ENCODE measurements at regions not wholly inside any gene's neighbourhood (a gene's known extent, or its start where the extent isn't known, plus 50 kb on each side); places are given as distances from the start of the nearest gene placed in this dataset.
"Not testable (repeated sequence)": the region's sequence is repeated elsewhere in the genome, so short reads cannot be mapped to it uniquely, and the experiment has no call there.

DNA sequence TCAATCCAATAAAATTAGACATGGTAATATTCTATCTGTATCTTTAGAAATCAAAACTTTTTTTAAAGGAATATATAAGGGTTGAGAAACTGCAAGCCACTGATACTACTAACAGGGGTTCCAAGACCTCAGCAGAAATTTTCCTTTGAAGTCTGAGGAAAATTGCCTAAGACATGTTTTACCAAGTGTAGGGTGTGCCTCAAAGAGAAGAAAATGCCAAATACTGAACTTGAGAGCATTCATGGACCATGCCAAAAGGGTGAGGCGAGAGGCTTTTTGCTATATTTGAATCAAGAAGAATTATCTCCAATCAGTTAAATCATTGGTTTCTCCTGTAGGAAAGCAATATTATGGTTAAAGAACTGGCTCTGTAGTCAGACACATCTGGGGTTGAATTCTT is 207.9 kb upstream of the B3GALT2 start:
- no peak for DNase-seq (ENCODE audit: low spot score)

DNA sequence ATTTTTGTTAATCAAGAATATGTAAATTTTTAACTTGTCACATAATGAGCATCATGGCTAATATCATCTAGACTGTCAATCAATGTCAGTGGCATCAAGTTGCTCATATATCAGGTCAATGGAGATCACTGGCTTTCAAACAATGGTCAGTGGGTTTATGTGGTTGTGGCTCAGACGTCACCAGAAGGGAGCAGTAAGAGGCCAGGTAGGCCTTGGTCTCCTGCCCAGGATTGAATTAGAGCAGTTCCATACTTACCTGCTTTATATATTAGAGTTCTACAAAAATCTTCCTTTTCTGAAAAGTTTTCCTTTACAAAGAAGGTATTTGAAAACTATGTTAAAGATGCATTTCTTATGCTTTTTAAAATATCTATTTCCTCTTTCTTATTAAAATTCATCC is 206.3 kb upstream of the B3GALT2 start:
- no peak for DNase-seq (ENCODE audit: low spot score)

DNA sequence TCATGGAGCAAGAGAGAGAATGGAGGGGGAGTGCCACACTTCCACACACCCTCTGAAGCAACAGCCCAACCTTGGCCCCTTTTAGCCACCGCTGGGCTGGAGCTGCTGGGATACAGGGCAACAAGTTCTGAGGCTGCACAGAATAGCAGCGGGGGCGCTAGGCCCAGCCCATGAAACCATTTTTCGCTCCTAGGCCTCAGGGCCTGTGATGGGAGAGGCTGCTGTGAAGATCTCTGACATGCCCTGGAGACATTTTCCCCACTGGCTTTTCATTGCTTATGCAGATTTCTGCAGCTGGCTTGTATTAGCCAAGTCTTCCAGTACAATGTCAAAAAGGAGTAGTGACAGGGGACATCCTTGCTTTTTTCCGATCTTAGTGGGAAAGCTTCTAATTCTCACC is 202.3 kb upstream of the B3GALT2 start:
- no peak for DNase-seq (ENCODE audit: low spot score)

DNA sequence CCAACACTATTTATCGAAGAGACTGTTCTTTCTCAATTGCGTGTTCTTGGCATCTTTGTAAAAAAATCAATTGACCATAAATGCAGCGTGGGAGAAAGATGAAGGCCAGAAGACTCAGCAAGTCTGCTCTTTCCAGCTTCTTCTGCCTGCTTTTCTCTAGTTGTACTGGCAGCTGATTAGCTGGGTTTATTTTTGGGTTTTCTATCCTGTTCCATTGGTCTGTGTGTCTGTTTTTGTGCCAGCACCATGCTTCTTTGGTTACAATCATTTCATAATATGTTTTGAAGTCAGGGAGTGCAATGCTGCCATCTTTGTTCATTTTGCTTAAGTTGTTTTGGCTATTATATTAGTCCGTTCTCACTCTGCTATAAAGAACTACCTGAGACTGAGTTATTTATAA is 201.8 kb upstream of the B3GALT2 start:
- no peak for DNase-seq (ENCODE audit: low spot score)

DNA sequence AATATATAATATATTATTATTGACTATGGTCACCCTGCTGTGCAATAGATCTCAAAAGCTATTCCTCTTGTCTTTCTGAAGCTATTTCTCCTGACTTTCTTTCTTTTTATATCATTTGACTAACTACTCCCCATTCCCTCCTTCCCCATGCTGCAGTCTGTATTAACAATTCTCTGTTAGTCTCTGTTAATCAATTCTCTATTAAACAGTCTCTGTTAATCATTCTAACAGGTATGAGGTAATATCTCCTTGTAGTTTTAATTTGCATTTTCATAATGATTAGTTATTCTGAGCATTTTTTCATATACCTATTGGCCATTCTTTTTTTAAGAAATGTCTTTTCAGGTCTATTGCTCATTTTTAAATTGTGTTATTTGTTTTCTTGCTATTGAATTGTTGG is 201.0 kb upstream of the B3GALT2 start:
- no peak for DNase-seq (ENCODE audit: low spot score)

DNA sequence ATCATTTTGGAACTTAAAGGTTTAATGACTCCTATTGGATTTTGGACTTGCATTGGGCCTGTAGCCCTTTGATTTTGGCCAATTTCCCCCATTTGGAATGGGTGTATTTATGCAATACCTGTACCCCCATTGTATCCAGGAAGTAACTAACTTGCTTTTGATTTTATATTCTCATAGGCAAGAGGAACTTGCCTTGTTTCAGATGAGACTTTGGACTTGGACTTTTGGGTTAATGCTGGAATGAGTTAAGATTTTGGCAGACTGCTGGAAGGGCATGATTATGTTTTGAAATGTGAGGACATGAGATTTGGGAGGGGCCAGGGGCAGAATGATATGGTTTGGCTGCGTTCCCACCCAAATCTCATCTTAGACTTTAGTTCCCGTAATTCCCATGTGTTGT is 192.0 kb upstream of the B3GALT2 start:
- DNase-seq (ENCODE audit: low spot score): not testable (repeated sequence)

DNA sequence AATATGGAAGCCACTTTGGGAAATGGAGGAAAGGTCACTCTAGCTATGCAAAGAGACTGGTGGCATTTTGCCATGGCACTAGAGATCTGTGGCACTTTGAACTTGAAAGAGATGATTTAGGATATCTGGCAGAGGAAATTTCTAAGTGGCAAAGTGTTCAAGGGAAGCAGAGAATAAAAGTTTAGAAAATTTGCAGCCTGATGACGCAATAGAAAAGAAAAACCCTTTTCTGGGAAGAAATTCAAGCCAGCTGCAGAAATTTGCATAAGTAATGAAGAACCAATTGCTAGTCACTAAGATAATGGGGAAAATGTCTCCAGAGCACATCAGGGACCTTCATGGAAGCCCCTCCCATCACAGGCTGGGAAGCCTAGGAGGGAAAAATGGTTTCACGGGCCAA is 191.1 kb upstream of the B3GALT2 start:
- no peak for DNase-seq (ENCODE audit: low spot score)

DNA sequence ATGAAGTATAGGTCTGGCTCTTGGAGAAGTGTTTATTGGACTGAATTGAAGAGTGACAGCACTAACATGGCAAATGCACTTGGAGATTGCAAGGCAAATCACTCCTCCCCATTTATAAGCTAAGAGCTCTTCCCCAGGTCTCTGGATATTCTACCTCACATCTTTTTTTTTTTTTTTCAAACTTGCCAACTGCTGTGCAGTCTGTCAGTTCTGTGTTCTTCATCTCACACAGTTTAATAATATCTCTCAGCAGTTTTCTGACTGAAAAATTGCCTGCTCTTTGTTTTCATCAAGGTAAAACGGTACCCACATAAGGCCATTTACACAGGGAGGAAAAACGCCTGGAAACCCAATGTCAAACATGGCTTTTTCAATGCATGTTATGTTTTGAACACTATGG is 186.1 kb upstream of the B3GALT2 start:
- DNase-seq (ENCODE audit: low spot score): no peak

DNA sequence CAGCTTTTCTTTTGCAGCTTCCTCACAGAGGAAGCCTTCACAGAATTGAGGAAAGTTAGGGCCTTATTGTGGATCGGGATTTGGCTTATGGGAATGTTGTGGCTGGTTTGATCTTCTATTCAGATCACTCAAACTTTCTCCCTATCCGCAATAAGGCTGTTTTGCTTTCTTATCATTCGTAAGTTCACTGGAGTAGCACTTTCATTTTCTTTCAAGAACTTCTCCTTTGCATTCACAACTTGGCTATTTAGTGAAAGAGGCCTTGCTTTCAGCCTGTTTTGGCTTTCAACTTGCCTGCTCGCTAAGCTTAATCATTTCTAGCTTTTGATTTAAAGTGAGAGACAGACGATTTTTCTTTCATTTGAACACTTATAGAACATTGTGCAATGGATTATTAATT is 181.9 kb upstream of the B3GALT2 start:
- no peak for DNase-seq (ENCODE audit: low spot score)

DNA sequence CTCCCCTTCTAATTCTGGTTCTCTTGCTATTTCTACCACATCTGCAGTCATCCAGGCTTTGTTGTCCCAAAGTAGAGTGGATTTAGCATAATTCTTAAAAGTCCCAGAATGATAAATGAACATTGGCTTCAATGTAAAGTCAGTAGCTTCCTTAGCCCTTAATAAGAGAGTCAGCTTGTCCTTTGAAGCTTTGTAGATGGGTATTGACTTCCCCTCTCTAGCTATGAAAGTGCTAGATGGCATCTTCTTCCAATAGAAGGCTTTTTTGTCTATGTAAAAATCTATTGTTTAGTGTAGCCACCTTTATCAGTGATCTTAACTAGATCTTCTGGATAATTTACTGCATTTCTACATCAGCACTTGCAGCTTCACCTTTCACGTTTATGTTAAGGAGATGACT is 181.4 kb upstream of the B3GALT2 start:
- DNase-seq (ENCODE audit: low spot score): no peak

DNA sequence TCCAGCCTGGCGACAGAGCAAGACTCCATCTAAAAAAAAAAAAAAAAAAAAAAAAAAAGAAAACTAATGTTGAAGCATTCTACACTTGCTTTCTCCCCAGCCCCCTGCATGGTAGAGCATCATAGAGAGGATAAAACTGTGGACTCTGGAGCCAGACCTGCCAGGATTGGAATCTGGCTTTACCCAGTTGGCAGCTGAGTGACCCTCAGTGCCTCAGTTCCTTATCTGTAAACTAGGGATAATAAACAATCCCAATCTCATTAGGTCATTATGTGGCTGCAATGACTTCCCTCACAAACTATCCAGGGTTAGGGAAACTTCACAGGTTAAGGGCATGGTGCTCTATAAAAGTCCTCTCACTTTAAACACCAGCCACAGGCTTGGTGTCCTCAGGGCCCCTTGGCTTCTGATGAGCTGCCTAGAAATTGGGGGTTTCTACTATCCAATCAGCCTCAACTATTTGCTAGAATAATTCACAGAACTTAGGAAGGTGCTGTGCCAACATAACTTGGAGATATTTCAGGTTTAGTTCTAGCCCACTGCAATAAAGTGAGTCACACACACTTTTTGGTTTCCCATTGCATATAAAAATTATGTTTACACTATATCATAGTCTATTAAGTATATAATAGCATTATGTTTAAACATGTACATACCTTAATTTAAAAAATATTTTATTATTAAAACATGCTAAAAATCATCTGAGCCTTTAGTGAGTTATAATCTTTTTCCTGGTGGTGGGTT is 180.5 kb upstream of the B3GALT2 start:
- DNase-seq (ENCODE audit: low spot score): no peak

DNA sequence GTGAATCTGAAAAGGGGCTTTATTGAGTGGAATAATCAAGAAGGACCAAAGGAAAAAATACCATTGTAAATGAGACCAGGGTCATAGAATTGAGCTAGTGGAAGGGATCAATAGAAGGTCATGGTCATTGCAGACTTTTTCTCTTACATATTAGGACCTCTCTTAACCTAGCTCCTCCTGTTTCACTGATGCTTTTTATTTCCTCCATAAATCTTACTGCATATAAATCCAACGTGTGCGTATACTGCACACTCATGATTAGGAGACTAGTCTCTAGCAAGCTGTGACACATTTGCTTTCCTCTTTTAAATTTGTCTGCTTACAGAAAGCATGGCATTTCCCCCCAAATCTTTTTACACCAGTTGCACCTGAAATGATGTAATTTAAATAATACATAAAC is 179.6 kb upstream of the B3GALT2 start:
- DNase-seq (ENCODE audit: low spot score): no peak

DNA sequence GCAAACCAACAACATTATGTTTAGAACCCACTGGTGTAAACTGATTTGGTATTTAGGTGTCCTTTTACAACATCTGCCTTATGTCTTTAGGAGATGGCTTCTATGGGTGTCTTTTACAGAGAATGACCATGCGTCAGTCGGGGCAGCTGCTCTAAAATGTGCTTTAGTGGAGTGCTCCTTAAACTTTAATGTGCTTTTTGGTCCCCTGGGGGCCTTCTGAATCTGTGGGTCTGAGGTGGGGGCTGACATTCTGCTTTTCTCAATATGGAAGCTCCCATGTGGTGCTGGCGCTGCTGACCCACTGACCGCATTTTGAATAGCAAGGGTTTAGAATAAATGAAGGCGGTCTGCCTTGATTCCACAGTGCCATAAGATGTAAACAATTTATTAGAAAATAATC is 173.2 kb upstream of the B3GALT2 start:
- no peak for DNase-seq (ENCODE audit: low spot score)

DNA sequence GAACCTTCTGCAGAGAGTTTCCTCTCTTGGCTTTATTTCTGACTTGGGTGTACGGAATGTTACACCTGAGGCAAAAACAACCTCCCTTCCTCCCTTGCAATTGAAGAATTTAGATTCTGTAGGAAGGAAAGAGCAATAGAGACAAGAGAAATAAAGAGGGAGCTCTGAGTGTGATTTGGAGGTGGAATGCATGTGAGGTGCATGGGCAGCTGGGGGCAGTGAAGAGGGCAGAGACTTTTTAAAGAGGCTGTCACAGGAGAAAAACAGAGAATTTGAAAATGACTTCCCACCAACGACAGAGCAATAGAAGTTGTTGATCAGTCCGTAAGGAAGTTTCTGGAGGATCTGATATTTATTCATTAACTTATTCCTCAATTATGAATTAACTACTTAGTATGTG is 172.0 kb upstream of the B3GALT2 start:
- no peak for DNase-seq (ENCODE audit: low spot score)

DNA sequence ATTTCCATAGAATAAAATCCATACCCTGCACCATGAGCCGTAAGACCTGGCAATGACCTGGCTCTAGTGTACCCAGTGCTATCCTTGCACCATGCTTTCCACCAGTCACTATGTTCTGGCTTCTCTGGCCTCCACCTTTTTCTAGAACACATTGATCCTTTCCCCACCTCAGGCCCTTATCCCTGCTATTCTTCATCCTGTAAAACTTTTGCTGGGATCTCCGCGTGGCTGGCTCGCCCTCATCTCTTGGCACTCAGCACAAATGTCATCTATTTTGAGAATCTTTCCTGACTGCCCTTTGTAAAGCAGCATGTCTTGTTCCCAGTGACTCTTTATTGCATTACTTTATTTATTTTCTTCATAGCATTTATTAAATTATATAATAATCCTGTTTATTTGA is 169.8 kb upstream of the B3GALT2 start:
- DNase-seq (ENCODE audit: low spot score): no peak

DNA sequence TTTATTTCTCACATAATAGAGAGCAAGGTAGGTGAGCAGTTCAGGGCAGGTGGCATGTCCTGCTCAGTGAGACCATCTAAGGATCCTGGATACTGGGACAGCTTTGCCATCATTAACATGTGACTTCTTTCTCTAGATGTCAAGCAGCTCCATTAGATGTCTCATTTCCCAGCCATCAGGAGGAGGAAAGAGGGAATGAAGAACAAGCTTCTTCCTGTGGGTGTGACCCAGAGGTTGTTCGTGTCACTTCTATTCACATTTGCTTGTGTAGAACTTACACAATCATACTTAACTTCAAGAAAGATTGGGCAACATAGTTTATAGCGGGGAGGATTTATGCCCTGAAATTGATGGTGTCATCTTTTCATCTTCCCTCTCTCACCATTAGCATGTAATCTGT is 169.2 kb upstream of the B3GALT2 start:
- DNase-seq (ENCODE audit: low spot score): no peak

DNA sequence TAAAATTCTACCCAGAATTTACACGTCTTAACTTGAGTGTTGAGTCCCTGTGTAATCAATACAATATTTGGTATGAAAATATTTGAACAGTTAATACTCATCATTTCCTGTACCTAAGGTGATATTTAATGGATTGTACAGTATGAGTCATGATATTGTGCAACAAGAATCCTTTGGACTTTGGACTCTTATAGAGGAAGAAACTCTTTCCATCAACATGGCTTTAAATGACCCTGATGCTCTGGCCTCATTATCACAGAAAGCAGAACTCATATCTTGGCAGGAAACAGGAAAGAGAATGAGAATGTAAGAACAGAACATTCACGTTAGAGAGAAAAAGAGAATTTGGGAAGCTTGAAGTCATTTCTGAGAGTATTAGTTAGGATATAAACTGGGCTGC is 168.8 kb upstream of the B3GALT2 start:
- no peak for DNase-seq (ENCODE audit: low spot score)

DNA sequence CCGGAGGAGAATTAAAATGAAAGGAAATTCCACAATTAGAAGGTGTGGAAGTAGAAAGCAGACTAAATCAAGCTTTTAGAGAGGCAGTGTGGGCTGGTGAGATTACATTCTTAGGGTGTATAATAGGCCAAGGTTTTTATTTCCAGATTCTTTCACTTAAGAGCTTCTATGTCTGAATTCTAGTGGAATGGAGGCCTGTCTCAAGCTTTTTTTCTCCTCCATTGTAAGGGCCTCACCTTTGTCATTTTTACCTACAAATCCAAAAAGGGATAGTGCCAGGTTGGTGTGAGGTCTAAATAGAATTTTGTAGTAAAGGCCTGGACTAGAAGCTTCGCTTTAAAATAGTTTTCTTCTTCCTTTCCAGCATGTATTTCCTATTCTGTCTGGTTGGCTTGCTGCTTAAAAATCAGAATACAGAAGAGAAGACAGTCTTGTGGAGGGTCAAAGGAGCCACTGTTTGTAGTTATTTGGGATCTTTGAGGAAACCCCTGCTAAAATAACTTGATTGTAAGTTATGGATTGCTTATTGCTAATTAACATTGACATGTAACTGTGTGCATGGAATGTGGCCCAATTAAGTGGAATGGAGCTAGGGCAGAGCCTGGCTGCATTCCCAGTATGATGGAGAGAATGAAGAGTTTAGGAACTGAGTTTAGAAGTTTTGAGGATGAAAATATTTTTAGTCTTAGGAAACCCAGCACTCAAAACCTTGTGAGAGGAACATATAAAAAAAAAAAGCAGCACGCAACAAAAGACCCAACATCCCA is 162.5 kb upstream of the B3GALT2 start:
- DNase-seq (ENCODE audit: low spot score): no peak

DNA sequence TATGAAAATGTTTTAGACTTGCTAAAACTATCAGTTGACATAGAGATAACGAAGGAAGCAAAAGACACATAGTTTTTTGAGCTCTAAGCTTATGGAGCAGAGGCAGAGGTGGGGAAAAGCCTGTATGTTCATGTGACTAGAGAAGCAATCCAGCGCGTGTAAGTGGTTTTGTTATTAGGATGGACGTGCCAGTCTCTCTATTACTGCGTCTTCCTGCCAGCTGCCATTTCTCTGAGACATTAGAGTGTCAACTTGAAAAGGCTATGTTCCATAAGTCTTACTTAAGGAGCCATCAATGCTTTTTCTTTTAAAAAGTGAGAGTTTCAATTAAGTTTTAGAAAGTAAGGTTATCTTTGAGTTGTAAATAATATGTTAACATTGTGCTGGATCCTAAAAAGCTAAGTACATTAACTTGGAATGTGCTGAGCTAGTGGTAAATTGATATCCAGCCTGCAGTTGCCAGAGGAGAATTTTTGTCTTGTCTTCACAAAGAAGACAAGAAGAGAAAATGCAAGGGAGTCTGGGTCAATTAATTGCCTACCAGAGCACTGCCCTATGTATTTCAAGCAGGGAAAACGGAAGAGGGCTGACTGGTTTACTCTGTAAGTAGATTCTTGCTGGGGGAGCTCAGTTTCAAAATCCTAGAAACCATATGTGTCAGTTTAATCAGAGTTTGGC is 161.8 kb upstream of the B3GALT2 start:
- DNase-seq (ENCODE audit: low spot score): no peak

DNA sequence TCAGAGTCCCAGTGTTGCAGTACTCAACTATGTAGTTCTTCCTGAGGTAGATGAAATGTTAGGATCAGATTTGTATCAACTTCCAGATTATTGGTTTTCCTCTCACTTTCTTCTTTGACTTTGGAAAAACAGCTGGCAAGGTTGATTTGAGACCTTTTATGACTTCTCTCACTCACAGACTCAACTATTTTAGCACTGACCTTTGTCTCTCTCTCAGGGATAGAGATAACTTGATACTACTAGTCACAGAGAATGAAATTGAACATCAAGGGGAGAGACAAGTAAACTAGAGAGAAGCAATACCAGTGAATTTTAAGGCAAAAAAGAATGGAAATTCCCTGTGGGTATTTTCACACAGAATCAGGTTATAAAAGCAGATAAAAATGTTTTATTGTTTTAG is 159.7 kb upstream of the B3GALT2 start:
- no peak for DNase-seq (ENCODE audit: low spot score)

DNA sequence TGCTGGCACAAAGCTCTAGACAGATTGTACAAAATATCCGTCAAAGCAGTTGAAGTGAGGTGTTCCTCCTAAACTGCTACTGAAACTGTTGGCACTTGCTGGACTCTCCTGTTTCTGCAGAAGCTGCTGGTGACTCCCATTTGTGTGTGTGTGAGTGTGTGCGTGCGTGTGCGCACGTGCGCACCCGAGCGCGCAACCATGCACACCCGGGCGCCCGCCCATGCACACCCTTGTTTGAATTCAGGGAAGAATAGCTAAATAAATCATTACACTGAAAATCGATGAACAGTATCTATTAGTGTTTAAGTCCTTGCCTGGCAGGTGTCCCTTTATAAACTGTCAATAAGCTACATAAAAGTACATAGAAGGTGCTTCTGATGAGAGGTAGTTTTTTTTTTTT is 156.4 kb upstream of the B3GALT2 start:
- no peak for DNase-seq (ENCODE audit: low spot score)

DNA sequence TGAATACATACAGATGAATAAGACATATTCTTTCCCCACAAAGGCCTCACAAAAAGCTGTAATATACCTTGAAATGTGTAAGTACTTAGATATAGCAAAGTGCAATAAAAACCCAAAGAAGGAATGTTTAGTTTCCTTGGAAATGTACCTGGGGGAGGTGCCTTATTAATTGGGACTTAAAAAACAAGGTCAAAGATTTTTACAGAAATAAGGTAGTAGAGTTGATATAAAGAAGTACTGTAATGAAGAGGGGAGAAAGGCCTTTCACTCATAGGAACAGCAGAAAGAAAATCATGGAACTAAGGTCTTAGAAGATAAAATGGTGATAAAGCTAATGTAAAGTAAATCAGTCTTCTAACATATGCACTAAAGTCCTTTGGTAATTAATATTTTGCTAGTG is 153.9 kb upstream of the B3GALT2 start:
- no peak for DNase-seq (ENCODE audit: low spot score)

DNA sequence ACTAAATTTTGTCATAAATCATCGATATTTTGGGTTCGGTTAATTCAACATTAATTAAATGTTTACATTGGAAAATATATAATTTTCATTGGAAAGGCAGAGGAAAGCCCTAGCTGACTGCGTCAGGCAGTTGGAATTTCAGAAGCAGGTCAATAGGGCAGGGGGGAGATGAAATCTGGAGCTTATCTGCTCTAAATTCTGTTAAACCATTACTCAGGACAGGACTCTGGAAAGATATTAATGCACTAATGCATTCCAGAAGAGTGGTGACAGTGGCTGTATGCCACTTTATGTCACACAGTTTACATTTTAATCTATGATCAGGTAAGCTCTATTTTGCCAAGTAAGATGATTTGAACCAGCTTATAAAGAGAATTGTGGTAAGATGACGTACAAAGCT is 153.0 kb upstream of the B3GALT2 start:
- DNase-seq (ENCODE audit: low spot score): no peak
